Common myeloid progenitor, CD34-positive (primary cell): ENCODE measurements at regions not wholly inside any gene's neighbourhood (a gene's known extent, or its start where the extent isn't known, plus 50 kb on each side); places are given as distances from the start of the nearest gene placed in this dataset.

ENCODE experiments used
- CTCF ChIA-PET: fragments of 350-600 bp; sonication (Branson Sonifier 250); formaldehyde crosslinking; loops from one replicate; lab custom pipeline; 2021; ENCODE audit warnings: antibody characterized with exemption; lab: Charles Lee
- POLR2A ChIA-PET: fragments of 350-600 bp; sonication (Branson Sonifier 250); formaldehyde crosslinking; loops from one replicate; lab custom pipeline; 2021; ENCODE audit warnings: antibody characterized with exemption; lab: Charles Lee
- DNase-seq, 3 donors: peaks; one replicate each; pipeline versions ENCODE4 v3.0.0 to v3.0.0-alpha.2; 2013
- H3K27ac ChIP-seq, 2 experiments: 1 replicate in 1 of 2; 2 replicates in 1 of 2; pipeline ENCODE4 v1.7.0; 2013; ENCODE audit warnings: inconsistent platforms in 2 of 2, low read length in 2 of 2, mild to moderate bottlenecking in 2 of 2, low read depth in 1 of 2, moderate library complexity in 1 of 2; ENCODE audit not compliant: severe bottlenecking in 2 of 2, insufficient read depth in 1 of 2, poor library complexity in 1 of 2
- H3K27me3 ChIP-seq, 5 experiments: replicated peaks in 2 of 5; 1 replicate in 3 of 5; 2 replicates in 2 of 5; pipeline versions ENCODE4 v1.6.1 to v1.7.0; 2013; ENCODE audit warnings: low read length in 4 of 5, mild to moderate bottlenecking in 2 of 5, moderate library complexity in 2 of 5, inconsistent platforms in 1 of 5; ENCODE audit not compliant: insufficient read depth in 5 of 5, control insufficient read depth in 4 of 5
- H3K36me3 ChIP-seq, 4 experiments: 1 replicate in 2 of 4; 2 replicates in 2 of 4; pipeline versions ENCODE4 v1.6.1 to v1.7.0; 2013; ENCODE audit warnings: low read length in 3 of 4, control low read depth in 1 of 4, mild to moderate bottlenecking in 1 of 4; ENCODE audit not compliant: control insufficient read depth in 4 of 4, insufficient read depth in 4 of 4
- H3K4me1 ChIP-seq, 4 experiments: 1 replicate in 3 of 4; 2 replicates in 1 of 4; pipeline versions ENCODE4 v1.6.1 to v1.7.1; 2013; ENCODE audit warnings: low read length in 3 of 4, mild to moderate bottlenecking in 3 of 4, control low read depth in 1 of 4, inconsistent platforms in 1 of 4, moderate library complexity in 1 of 4; ENCODE audit not compliant: control insufficient read depth in 4 of 4, insufficient read depth in 4 of 4; ENCODE audit errors: control extremely low read depth in 1 of 4
- H3K4me3 ChIP-seq, 7 experiments: 1 replicate in 4 of 7; 2 replicates in 3 of 7; pipeline versions ENCODE4 v1.5.1 to v1.7.0; 2013; ENCODE audit warnings: mild to moderate bottlenecking in 7 of 7, low read length in 6 of 7, moderate library complexity in 6 of 7, inconsistent platforms in 2 of 7, low read depth in 2 of 7, control low read depth in 1 of 7; ENCODE audit not compliant: insufficient read depth in 4 of 7, control insufficient read depth in 1 of 7; ENCODE audit errors: extremely low read depth in 1 of 7
- H3K9me3 ChIP-seq, 5 experiments: 1 replicate in 4 of 5; 2 replicates in 1 of 5; pipeline versions ENCODE4 v1.6.1 to v1.7.1; 2013; ENCODE audit warnings: low read length in 4 of 5, mild to moderate bottlenecking in 2 of 5, inconsistent platforms in 1 of 5, low read depth in 1 of 5, moderate library complexity in 1 of 5; ENCODE audit not compliant: control insufficient read depth in 4 of 5, insufficient read depth in 2 of 5; ENCODE audit errors: control extremely low read depth in 1 of 5
- WGBS: methylation state at CpG from one replicate; pipeline ENCODE4 v1.1.5; 2013; ENCODE audit not compliant: insufficient coverage; 5-methylcytosine and 5-hydroxymethylcytosine counted together

- Histone ChIP-seq H3K4me1 (no peaks in the 10 kb centered on the region), H3K27ac (no peak overlapping the region), H3K27me3 (no peaks in the 10 kb centered on the region), H3K9me3 (no peaks in the 10 kb centered on the region), H3K36me3 (no peaks in the 10 kb centered on the region), H3K4me3 (no peak overlapping the region)
- WGBS = 100% methylated on average over 1 of the region's 5 CpGs
- CTCF ChIA-PET = no interaction called here
- POLR2A ChIA-PET = no interaction called here
- no peak for DNase-seq
Observed at GRCh38 chr3:64743156-64743886, 55.5 kb upstream of the ADAMTS9 start.

GRCh38 chr3:64741341-64741740 lies 53.5 kb upstream of the ADAMTS9 start:
- Histone ChIP-seq H3K27ac (no peak overlapping the region), H3K4me1 (no peaks in the 10 kb centered on the region), H3K9me3 (no peaks in the 10 kb centered on the region), H3K36me3 (no peaks in the 10 kb centered on the region), H3K27me3 (peaks cover 0 to 2% (median 0%) of the 10 kb centered on the region in 5 experiments), H3K4me3 (no peak overlapping the region)
- ChIA-PET POLR2A (no interaction called here), CTCF (no interaction called here)
- WGBS = no CpG with 5 or more reads among the region's 1 CpG
- DNase-seq = no peak

GRCh38 chr3:64739971-64740631 lies 52.3 kb upstream of the ADAMTS9 start:
- H3K27me3 ChIP-seq = peaks cover 0 to 2% (median 0%) of the 10 kb centered on the region in 5 experiments
- no peaks in the 10 kb centered on the region for H3K4me1 ChIP-seq
- ChIA-PET CTCF (interaction anchor here (1.0 kb wide), 1 partner anchor 21 kb away, joined by 3 read pairs; no protein-coding TSS in a partner anchor), POLR2A (no interaction called here)
- H3K4me3 ChIP-seq = no peak overlapping the region
- H3K27ac ChIP-seq = no peak overlapping the region
- 100% methylated on average over 7 of the region's 11 CpGs for WGBS
- H3K9me3 ChIP-seq = no peaks in the 10 kb centered on the region
- DNase-seq = no peak
- H3K36me3 ChIP-seq = no peaks in the 10 kb centered on the region
